Left lung (tissue), 4 donors: ENCODE measurements at regions not wholly inside any gene's neighbourhood (a gene's known extent, or its start where the extent isn't known, plus 50 kb on each side); places are given as distances from the start of the nearest gene placed in this dataset.

Experiments
- ATAC-seq: fragments of 200-7000 bp; cut with Tn5 transposase; one replicate; pipeline ENCODE4 v1.9.1; 2020; ENCODE audit warnings: moderate library complexity
- DNase-seq, 4 donors: peaks; one replicate each; pipeline ENCODE4 v3.0.0-alpha.2; 2013 to 2020
- H3K27ac ChIP-seq, 2 donors: fragments of 200-600 bp; sonication (generic) in 1 of 2; one replicate each; pipeline versions ENCODE4 v1.5.0 to v1.8.0; 2020 to 2021
- H3K27me3 ChIP-seq, 2 donors: fragments of 200-600 bp; sonication (generic) in 1 of 2; one replicate each; pipeline versions ENCODE4 v1.5.0 to v1.8.0; 2020 to 2021
- H3K36me3 ChIP-seq, 2 donors: fragments of 200-600 bp; sonication (generic) in 1 of 2; one replicate each; pipeline versions ENCODE4 v1.5.0 to v1.8.0; 2020 to 2021
- H3K4me1 ChIP-seq, 2 donors: fragments of 200-600 bp; one replicate each; pipeline ENCODE4 v1.8.0; 2021
- H3K4me3 ChIP-seq, 2 donors: fragments of 200-600 bp; sonication (generic) in 1 of 2; one replicate each; pipeline versions ENCODE4 v1.5.0 to v1.8.0; 2020 to 2021; ENCODE audit warnings: mild to moderate bottlenecking in 1 of 2
- H3K9me3 ChIP-seq, 2 donors: fragments of 200-600 bp; sonication (generic) in 1 of 2; one replicate each; pipeline versions ENCODE4 v1.5.0 to v1.8.0; 2020 to 2021
- CTCF ChIP-seq, 2 donors: fragments of 200-600 bp; sonication (generic) in 1 of 2; IDR thresholded peaks; one replicate each; pipeline versions ENCODE4 v1.5.0 to v1.8.0; 2021; ENCODE audit warnings: antibody characterized with exemption in 2 of 2
- intact Hi-C, 2 donors: fragments of 100-400 bp; cut with DNase I; formaldehyde crosslinking; loops; one replicate each; pipeline versions ENCODE4 v1.11.2 to v1.14.2; 2022
- donor health status: DM: no; HTN: yes; CAD: no.
- donor health status: DM: no; HTN: no; CAD: no.

- Histone ChIP-seq H3K4me3 (no peak overlapping the region), H3K9me3 (no peaks in the 10 kb centered on the region), H3K27ac (no peak overlapping the region), H3K4me1 (no peaks in the 10 kb centered on the region), H3K27me3 (no peaks in the 10 kb centered on the region), H3K36me3 (no peaks in the 10 kb centered on the region)
- no peak for TF ChIP-seq CTCF (IDR thresholded peaks at IDR 0.05)
- no peak for ATAC-seq
- intact Hi-C loops, result no loop called here
- no peak for DNase-seq
Measured at GRCh38 chr6:48475275-48475674, 364.3 kb upstream of the PTCHD4 start.

GRCh38 chr6:48474830-48475229 is 363.8 kb upstream of the PTCHD4 start:
- no peaks in the 10 kb centered on the region for H3K4me1 ChIP-seq
- ATAC-seq, result no peak
- H3K27ac ChIP-seq, result no peak overlapping the region
- no peak overlapping the region for H3K4me3 ChIP-seq
- H3K36me3 ChIP-seq, result no peaks in the 10 kb centered on the region
- H3K27me3 ChIP-seq, result no peaks in the 10 kb centered on the region
- no peaks in the 10 kb centered on the region for H3K9me3 ChIP-seq
- intact Hi-C loops, result no loop called here
- DNase-seq, result peak in 2 of 4 donors; percentile 8 to 41
- no peak for TF ChIP-seq CTCF (IDR thresholded peaks at IDR 0.05)

GRCh38 chr6:48474136-48474535 is 363.1 kb upstream of the PTCHD4 start:
- TF ChIP-seq CTCF (IDR thresholded peaks at IDR 0.05), result no peak
- Histone ChIP-seq H3K4me1 (no peaks in the 10 kb centered on the region), H3K36me3 (no peaks in the 10 kb centered on the region), H3K9me3 (no peaks in the 10 kb centered on the region), H3K27me3 (no peaks in the 10 kb centered on the region), H3K4me3 (no peak overlapping the region), H3K27ac (no peak overlapping the region)
- intact Hi-C loops, result no loop called here
- no peak for ATAC-seq
- DNase-seq, result no peak

- intact Hi-C loops, result no loop called here
- no peak overlapping the region for H3K27ac ChIP-seq
- DNase-seq (no peak), ATAC-seq (no peak)
- no peaks in the 10 kb centered on the region for H3K27me3 ChIP-seq
- TF ChIP-seq CTCF (IDR thresholded peaks at IDR 0.05), result no peak
- H3K4me1 ChIP-seq, result no peaks in the 10 kb centered on the region
- no peaks in the 10 kb centered on the region for H3K36me3 ChIP-seq
- H3K4me3 ChIP-seq, result no peak overlapping the region
- H3K9me3 ChIP-seq, result no peaks in the 10 kb centered on the region
Measured at GRCh38 chr6:48472535-48472934, 361.5 kb upstream of the PTCHD4 start.

GRCh38 chr6:48472091-48472490 is 361.1 kb upstream of the PTCHD4 start:
- H3K27me3 ChIP-seq, result no peaks in the 10 kb centered on the region
- no peak overlapping the region for H3K27ac ChIP-seq
- intact Hi-C loops, result no loop called here
- H3K9me3 ChIP-seq, result no peaks in the 10 kb centered on the region
- DNase-seq, result no peak
- no peaks in the 10 kb centered on the region for H3K36me3 ChIP-seq
- no peak for TF ChIP-seq CTCF (IDR thresholded peaks at IDR 0.05)
- no peak overlapping the region for H3K4me3 ChIP-seq
- ATAC-seq, result no peak
- no peaks in the 10 kb centered on the region for H3K4me1 ChIP-seq
